Erythroblast (primary cell): ENCODE measurements at regions not wholly inside any gene's neighbourhood (a gene's known extent, or its start where the extent isn't known, plus 50 kb on each side); places are given as distances from the start of the nearest gene placed in this dataset.

Experiments
- GATA1 ChIP-seq: IDR thresholded peaks from 2 replicates; pipeline ENCODE4 v1.6.1; 2011; ENCODE audit warnings: low read depth, mild to moderate bottlenecking, control low read depth, low read length, moderate library complexity
- POLR2A ChIP-seq: IDR thresholded peaks from 2 replicates; pipeline ENCODE4 v1.6.1; 2011; ENCODE audit warnings: mild to moderate bottlenecking, low read length

DNA sequence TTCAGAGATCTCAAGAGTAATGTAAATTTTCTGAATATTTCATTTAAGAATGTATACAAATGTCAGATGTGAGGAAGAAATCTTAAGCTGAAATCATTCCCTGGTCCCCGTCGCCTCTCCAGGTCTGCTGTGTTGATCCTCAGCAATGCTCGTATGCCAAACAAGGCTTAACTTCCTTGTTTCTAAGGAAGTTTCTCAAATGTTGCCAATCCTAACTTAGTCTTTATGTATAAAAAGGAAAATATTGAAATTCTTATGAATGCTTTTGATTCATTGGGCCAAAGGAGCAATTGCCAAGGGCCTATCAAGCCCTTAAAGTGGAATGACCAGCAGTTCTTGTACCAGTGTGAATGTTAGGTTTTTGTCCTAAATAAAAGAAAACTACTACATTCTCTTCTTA is 507.7 kb upstream of the SEMA6D start:
- TF ChIP-seq POLR2A (no peak), GATA1 (no peak)
